HS-27A (cell line): ENCODE measurements at regions not wholly inside any gene's neighbourhood (a gene's known extent, or its start where the extent isn't known, plus 50 kb on each side); places are given as distances from the start of the nearest gene placed in this dataset.
"Not testable (repeated sequence)": the region's sequence is repeated elsewhere in the genome, so short reads cannot be mapped to it uniquely, and the experiment has no call there.

Source experiments
- DNase-seq: peaks from one replicate; pipeline ENCODE4 v3.0.0-alpha.2; 2012; ENCODE audit warnings: low read depth, missing footprints

GRCh38 chr14:28247491-28247890 lies 519.1 kb upstream of the FOXG1 start:
- DNase-seq, result no peak

- not testable (repeated sequence) for DNase-seq
Measured at GRCh38 chr14:28252124-28252523, 514.5 kb upstream of the FOXG1 start.

GRCh38 chr14:28254768-28255167 lies 511.8 kb upstream of the FOXG1 start:
- DNase-seq, result no peak

GRCh38 chr14:28264306-28264705 lies 502.3 kb upstream of the FOXG1 start:
- no peak for DNase-seq

- no peak for DNase-seq
Measured at GRCh38 chr14:28272270-28272669, 494.3 kb upstream of the FOXG1 start.

- DNase-seq, result no peak
Measured at GRCh38 chr14:28280530-28280929, 486.1 kb upstream of the FOXG1 start.

GRCh38 chr14:28280997-28281598 lies 485.5 kb upstream of the FOXG1 start:
- no peak for DNase-seq

GRCh38 chr14:28284546-28285300 lies 481.9 kb upstream of the FOXG1 start:
- no peak for DNase-seq

GRCh38 chr14:28294834-28295440 lies 471.6 kb upstream of the FOXG1 start:
- no peak for DNase-seq

- DNase-seq, result no peak
Measured at GRCh38 chr14:28297559-28297958, 469.0 kb upstream of the FOXG1 start.

- no peak for DNase-seq
Measured at GRCh38 chr14:28298156-28298555, 468.4 kb upstream of the FOXG1 start.

- DNase-seq, result no peak
Measured at GRCh38 chr14:28299227-28299626, 467.4 kb upstream of the FOXG1 start.

- no peak for DNase-seq
Measured at GRCh38 chr14:28300356-28300755, 466.2 kb upstream of the FOXG1 start.

- no peak for DNase-seq
Measured at GRCh38 chr14:28301179-28301578, 465.4 kb upstream of the FOXG1 start.

- DNase-seq, result no peak
Measured at GRCh38 chr14:28303248-28303647, 463.3 kb upstream of the FOXG1 start.

GRCh38 chr14:28305938-28306337 lies 460.6 kb upstream of the FOXG1 start:
- no peak for DNase-seq

GRCh38 chr14:28307506-28307905 lies 459.1 kb upstream of the FOXG1 start:
- no peak for DNase-seq

GRCh38 chr14:28308734-28309133 lies 457.9 kb upstream of the FOXG1 start:
- peak; percentile 81 for DNase-seq

GRCh38 chr14:28317890-28318675 lies 448.5 kb upstream of the FOXG1 start:
- not testable (repeated sequence) for DNase-seq

- DNase-seq, result no peak
Measured at GRCh38 chr14:28321475-28322244, 444.9 kb upstream of the FOXG1 start.

GRCh38 chr14:28323366-28323765 lies 443.2 kb upstream of the FOXG1 start:
- no peak for DNase-seq
